ENCODE measurements at regions not wholly inside any gene's neighbourhood (a gene's known extent, or its start where the extent isn't known, plus 50 kb on each side); places are given as distances from the start of the nearest gene placed in this dataset.

DNA sequence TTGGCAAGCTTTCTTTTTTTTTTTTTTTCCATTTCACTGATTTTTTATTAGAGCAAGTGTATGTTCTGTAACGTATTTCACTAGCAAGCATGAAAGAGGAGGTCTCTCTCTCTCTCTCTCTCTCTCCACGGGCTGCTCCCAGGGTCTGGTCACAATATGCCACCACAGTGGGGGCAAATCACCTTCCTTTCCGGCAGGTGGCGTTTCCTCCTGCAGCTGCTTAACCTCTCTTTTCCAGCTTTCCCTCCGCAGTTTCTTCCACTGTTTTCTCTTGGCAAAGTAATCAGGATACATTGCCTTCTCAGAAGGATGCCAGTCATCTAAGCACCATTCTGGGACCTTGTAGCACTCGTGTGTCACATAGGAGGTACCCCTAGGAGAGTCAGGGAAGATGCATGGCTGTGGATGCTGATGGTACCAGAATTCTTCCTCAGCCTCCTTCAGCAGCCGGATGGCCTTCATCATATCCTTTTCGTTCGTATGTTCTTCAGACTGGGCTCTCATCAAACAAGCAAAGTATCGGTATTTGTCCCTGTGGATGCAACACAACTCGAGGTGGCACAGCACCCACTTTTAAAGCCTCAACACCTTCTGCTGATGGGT lies 197.3 kb upstream of the PODXL start:
- Histone ChIP-seq H3K4me2 (ENCODE audit: insufficient read depth, low read length) (no peak overlapping the region), H3K9me1 (replicated peaks; ENCODE audit: control insufficient read depth, extremely low read depth, insufficient read depth, low read length) (no peaks in the 10 kb centered on the region), H3K79me2 (ENCODE audit: control insufficient read depth, insufficient read depth, low read length) (no peaks in the 10 kb centered on the region), H3K4me1 (ENCODE audit: control insufficient read depth, extremely low read depth, insufficient read depth, low read length) (no peaks in the 10 kb centered on the region), H3K27me3 (ENCODE audit: control insufficient read depth in 2 of 2, insufficient read depth in 2 of 2, low read length in 2 of 2) (peaks cover 3 to 5% of the 10 kb centered on the region in 2 experiments), H3K4me3 (replicated peaks in 1 of 3; ENCODE audit: insufficient read depth in 1 of 3, low read depth in 1 of 3, low read length in 3 of 3) (no peak overlapping the region), H3K9ac (replicated peaks; ENCODE audit: extremely low read depth, insufficient read depth, low read length) (no peak overlapping the region), H4K20me1 (replicated peaks; ENCODE audit: control insufficient read depth, extremely low read depth, insufficient read depth, low read length) (no peaks in the 10 kb centered on the region), H3K27ac (ENCODE audit: insufficient read depth, low read depth, low read length) (no peak overlapping the region), H3K9me3 (replicated peaks; ENCODE audit: control insufficient read depth, insufficient read depth, low read length) (no peaks in the 10 kb centered on the region), H3K36me3 (ENCODE audit: control insufficient read depth in 2 of 2, extremely low read depth in 1 of 2, insufficient read depth in 2 of 2, low read length in 2 of 2) (no peaks in the 10 kb centered on the region), H2AFZ (ENCODE audit: low read depth, low read length) (no peak overlapping the region)
- POLR2A ChIA-PET, result no interaction called here
- dilution Hi-C loops (cut with MboI; ENCODE audit: extremely low pct_ligation_motif_present, low sequenced_read_pairs) (no loop called here), intact Hi-C loops (cut with micrococcal nuclease) (no loop called here)
- CTCF ChIA-PET, result interaction anchor here (0.7 to 0.9 kb wide), 2 partner anchors 42 to 473 kb away, joined by 3 to 5 read pairs; no protein-coding TSS in a partner anchor
- TF ChIP-seq, protein P1, sequence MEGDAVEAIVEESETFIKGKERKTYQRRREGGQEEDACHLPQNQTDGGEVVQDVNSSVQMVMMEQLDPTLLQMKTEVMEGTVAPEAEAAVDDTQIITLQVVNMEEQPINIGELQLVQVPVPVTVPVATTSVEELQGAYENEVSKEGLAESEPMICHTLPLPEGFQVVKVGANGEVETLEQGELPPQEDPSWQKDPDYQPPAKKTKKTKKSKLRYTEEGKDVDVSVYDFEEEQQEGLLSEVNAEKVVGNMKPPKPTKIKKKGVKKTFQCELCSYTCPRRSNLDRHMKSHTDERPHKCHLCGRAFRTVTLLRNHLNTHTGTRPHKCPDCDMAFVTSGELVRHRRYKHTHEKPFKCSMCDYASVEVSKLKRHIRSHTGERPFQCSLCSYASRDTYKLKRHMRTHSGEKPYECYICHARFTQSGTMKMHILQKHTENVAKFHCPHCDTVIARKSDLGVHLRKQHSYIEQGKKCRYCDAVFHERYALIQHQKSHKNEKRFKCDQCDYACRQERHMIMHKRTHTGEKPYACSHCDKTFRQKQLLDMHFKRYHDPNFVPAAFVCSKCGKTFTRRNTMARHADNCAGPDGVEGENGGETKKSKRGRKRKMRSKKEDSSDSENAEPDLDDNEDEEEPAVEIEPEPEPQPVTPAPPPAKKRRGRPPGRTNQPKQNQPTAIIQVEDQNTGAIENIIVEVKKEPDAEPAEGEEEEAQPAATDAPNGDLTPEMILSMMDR (IDR thresholded peaks at IDR 0.05; ENCODE audit: extremely low read depth in 1 of 2, insufficient read depth in 1 of 2, low read depth in 1 of 2, low read length in 2 of 2), result peak; percentile 12 to 53
- TF ChIP-seq MYC (IDR thresholded peaks at IDR 0.05; ENCODE audit: low read depth, low read length), result no peak
- BruUV-seq (replicated peaks), result no TSS peak
- DNase-seq (ENCODE audit: low read depth, low spot score) (peak; percentile 5), FAIRE-seq (no peak)

DNA sequence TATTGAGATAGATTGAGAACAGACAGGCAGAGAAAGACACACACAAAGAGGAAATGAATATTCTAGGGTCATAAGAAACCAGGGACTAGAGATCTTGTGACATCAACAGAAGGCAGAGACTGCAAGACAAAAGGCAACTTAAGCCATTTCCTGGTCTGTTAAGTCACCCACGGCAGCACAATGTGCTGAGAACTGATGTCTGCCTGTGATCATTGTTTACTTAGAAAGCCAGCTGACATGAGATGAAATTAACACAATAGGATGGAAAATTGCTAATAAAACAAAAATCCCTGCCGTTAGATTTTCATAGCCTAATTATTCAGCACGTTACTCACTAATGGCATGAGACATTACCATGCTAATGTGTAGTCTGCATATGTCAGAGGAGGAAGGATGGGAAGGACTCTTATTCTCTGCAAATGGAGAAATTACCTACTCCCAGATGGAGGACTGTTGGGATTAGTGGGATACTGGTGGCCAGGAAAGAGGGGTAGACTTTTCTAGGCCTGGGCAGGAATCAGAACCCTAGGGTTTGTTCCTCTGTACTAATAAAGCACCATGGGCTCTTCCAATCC lies 191.3 kb upstream of the PODXL start:
- Histone ChIP-seq H2AFZ (ENCODE audit: low read depth, low read length) (no peak overlapping the region), H3K4me2 (ENCODE audit: insufficient read depth, low read length) (no peak overlapping the region), H3K36me3 (ENCODE audit: control insufficient read depth in 2 of 2, extremely low read depth in 1 of 2, insufficient read depth in 2 of 2, low read length in 2 of 2) (no peaks in the 10 kb centered on the region), H3K79me2 (ENCODE audit: control insufficient read depth, insufficient read depth, low read length) (no peaks in the 10 kb centered on the region), H4K20me1 (replicated peaks; ENCODE audit: control insufficient read depth, extremely low read depth, insufficient read depth, low read length) (no peaks in the 10 kb centered on the region), H3K4me3 (replicated peaks in 1 of 3; ENCODE audit: insufficient read depth in 1 of 3, low read depth in 1 of 3, low read length in 3 of 3) (no peak overlapping the region), H3K9ac (replicated peaks; ENCODE audit: extremely low read depth, insufficient read depth, low read length) (no peak overlapping the region), H3K27ac (ENCODE audit: insufficient read depth, low read depth, low read length) (no peak overlapping the region), H3K9me1 (replicated peaks; ENCODE audit: control insufficient read depth, extremely low read depth, insufficient read depth, low read length) (no peaks in the 10 kb centered on the region), H3K27me3 (ENCODE audit: control insufficient read depth in 2 of 2, insufficient read depth in 2 of 2, low read length in 2 of 2) (peaks cover 2% of the 10 kb centered on the region in 2 experiments), H3K9me3 (replicated peaks; ENCODE audit: control insufficient read depth, insufficient read depth, low read length) (no peaks in the 10 kb centered on the region), H3K4me1 (ENCODE audit: control insufficient read depth, extremely low read depth, insufficient read depth, low read length) (no peaks in the 10 kb centered on the region)
- BruUV-seq (replicated peaks), result no TSS peak
- FAIRE-seq (no peak), DNase-seq (ENCODE audit: low read depth, low spot score) (peak; percentile 4)
- CTCF ChIA-PET, result interaction anchor here (1.5 kb wide), 1 partner anchor 10 kb away, joined by 4 read pairs; no protein-coding TSS in a partner anchor
- TF ChIP-seq EZH2 (IDR thresholded peaks at IDR 0.05; ENCODE audit: borderline replicate concordance, low read depth, low read length, severe bottlenecking) (no peak), POLR2AphosphoS5 (IDR thresholded peaks at IDR 0.05; ENCODE audit: insufficient read depth, low read depth, low read length) (no peak), JUN (IDR thresholded peaks at IDR 0.05; ENCODE audit: borderline replicate concordance, insufficient read depth, insufficient read length, low read depth) (no peak), FOS (IDR thresholded peaks at IDR 0.05; ENCODE audit: borderline replicate concordance, insufficient read depth, low read length) (no peak), GATA2 (IDR thresholded peaks at IDR 0.05; ENCODE audit: insufficient read depth, insufficient read length, low read depth, low read length) (no peak), MYC (IDR thresholded peaks at IDR 0.05; ENCODE audit: low read depth, low read length) (no peak), POLR2A (IDR thresholded peaks at IDR 0.05; ENCODE audit: low read depth, low read length) (no peak)
- TF ChIP-seq, protein P1 (IDR thresholded peaks at IDR 0.05; ENCODE audit: extremely low read depth in 1 of 2, insufficient read depth in 1 of 2, low read depth in 1 of 2, low read length in 2 of 2), result no peak
- TF ChIP-seq, protein P2, sequence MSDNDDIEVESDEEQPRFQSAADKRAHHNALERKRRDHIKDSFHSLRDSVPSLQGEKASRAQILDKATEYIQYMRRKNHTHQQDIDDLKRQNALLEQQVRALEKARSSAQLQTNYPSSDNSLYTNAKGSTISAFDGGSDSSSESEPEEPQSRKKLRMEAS (IDR thresholded peaks at IDR 0.05; ENCODE audit: insufficient read depth, insufficient read length), result no peak
- intact Hi-C loops (cut with micrococcal nuclease) (no loop called here), dilution Hi-C loops (cut with MboI; ENCODE audit: extremely low pct_ligation_motif_present, low sequenced_read_pairs) (no loop called here)
- POLR2A ChIA-PET, result no interaction called here
